ENCODE measurements at regions not wholly inside any gene's neighbourhood (a gene's known extent, or its start where the extent isn't known, plus 50 kb on each side); places are given as distances from the start of the nearest gene placed in this dataset.

DNA sequence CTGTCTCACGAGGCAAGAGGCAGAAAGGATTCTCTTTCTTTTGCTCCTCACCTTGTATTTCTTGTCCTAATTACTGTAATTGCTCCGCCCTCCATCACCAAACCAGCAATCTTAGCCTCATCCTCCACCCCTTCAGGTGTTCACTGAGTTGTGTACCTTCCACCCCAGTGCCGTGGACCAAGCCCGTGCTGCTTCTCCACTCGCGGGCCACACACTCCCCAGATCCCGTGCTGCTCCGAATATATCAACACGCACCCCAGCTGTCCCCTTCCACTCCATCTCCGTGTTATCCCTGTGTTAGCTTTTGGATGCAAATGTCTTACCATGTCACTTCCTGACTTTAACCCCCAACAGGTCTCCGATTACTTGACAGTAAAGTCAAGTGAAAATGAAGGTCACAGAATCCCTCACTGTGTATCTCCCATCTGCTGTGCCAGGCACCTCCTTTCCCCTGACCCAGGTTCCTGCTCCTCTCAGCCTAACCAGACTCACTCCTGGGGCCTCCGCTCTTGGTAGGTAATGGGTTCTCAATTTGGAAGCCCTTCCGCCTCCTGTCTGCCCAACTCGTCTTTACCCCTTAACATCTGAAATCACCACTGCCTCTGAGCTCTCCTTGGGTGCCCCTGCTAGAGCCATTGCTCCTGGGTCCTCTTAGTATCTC is 320.2 kb downstream of the MED10 start:
- no peak for DNase-seq

DNA sequence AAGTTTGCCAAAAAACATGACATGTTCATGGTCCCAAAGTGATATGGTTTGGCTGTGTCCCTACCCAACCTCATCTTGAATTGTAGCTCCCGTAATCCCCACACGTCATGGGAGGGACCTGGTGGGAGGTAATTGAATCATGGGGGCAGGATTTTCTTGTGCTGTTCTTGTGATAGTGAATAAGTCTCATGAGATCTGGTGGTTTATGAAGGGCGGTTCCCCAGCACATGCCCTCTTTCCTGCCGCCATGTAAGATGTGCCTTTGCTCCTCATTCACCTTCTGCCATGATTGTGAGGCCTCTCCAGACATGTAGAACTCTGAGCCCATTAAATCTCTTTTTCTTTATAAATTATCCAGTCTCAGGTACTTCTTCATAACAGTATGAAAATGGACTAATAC is 322.1 kb downstream of the MED10 start:
- DNase-seq, result no peak

DNA sequence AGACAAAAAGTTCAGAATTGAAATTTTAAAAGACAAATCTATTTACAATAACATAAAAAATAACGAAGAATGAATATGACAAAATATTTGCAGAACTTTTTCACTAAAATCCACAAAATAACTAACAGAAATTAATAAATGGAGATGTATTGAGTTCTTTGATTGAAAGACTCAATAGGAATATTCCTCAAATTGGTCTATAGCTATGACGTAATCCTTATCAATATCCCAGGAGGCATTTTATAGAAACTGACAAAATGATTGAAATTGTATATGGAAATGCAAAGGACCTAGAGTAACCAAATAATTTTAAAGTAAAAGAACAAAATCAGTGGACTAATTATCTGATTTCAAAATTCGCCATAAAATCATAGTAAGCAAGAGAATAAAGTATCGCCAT is 328.7 kb downstream of the MED10 start:
- DNase-seq, result no peak

DNA sequence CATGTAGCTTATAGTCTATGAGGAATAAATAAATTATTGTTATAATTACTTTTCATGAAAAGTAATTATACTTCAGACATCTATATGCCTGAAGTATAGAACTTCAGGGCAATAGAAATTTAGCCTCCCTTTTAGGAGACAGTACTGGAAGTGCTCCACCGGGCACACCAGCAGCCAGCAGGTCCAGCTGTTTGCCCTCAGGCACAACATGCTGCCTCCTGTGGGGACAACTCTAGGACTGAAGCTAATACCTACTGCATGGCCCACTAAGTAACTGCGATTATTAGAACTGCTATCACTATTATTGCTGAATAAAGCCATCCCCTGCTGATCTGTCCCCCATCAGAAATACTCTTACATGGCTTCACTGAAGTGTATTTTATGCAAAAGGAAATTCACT is 329.6 kb downstream of the MED10 start:
- DNase-seq, result no peak

DNA sequence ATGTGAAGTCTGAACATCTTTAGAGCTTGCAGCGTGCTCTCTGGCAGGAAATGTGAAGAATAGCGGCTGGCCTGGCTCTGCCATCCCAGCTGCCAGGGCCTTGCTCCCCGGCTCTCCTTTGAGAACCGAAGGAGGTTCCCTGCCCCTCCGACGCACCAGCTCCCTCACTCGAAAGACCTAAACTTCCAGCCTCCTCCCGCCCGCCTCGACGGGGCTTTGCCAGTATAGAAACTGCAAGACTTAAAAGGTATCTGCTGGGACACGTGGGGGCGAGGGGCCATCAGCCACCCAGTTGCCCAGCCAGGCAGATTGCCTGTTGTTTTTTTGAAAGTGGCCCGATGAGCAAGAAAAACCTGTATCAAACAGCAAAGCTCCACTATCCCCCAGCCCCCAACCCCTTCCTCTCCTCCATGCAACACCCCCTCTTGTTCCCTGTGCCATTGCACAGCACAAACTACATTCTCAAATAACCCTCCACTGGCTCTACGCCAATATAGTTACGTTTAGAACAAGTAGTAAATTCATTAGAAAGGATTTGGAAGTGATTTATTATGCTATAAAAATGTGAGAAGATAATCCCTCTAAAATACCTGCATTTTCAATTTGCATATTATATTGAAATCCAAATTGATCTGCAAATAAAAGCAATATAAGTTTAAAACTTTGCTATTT is 331.9 kb downstream of the MED10 start:
- no peak for DNase-seq

DNA sequence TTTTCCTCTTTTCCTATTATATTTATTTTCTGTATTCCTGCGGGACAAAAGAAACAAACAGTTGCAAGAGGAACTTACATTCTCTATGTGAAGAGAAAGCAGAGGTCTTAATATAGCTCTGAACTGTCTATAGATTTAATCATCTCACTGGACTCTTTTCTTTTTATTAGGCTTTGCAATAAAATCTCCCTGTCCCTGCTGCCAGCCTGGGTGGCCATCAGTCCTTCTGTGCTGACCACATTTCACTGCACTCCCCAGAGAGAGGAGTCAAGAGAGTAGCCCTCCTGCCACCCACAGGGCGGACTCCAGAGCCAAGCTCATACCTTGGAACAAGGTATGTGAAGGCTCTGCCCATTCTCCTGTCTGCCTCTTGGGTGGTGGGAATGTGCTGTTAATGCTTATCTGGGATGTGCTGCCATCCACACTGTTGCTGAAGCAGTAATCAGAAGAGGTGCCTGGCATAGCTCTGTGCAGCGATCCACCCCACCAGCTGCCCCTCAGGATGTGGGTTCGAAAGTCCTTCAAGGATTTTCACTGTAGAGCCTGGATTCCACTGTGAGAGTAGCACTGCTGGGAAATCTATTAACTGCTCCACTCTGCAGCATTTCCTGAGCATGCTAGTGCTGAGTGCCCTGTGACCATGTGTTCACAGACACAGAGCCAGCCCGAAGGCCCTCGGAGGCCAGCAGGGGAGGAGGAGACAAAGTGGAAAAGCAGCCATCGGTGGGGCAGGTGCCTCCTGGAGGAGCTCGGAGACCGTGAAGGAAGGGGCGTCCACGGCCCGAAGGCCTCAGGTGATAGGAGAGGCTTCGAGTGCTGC is 334.6 kb downstream of the MED10 start:
- DNase-seq, result no peak

DNA sequence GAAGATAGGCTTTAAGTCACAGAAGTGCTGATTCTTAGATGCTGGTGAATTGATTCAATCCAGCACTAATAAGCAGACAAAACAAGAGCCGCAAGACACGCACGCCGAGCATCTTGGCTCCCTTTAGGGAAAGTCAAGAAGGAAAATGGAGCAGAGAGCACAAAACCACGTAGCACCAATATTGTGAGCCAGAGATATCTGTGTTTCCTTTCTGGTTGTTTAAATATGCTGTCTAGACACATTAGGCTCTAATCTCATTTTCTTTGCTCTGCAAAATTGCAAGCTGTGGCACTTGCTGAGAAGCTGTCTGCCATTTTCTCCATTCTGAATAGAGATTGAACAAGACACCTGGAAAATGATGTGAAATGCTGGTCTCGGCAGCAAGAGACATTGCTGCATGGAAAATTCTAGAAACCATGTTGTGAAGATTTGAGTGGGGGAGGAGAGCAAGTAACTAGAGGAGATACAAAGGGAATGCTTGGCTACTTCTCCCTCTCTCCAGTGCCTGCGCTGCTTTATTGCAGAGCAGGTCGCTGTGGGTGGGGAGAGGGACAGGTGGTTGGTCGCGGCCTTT is 336.3 kb downstream of the MED10 start:
- DNase-seq, result no peak

DNA sequence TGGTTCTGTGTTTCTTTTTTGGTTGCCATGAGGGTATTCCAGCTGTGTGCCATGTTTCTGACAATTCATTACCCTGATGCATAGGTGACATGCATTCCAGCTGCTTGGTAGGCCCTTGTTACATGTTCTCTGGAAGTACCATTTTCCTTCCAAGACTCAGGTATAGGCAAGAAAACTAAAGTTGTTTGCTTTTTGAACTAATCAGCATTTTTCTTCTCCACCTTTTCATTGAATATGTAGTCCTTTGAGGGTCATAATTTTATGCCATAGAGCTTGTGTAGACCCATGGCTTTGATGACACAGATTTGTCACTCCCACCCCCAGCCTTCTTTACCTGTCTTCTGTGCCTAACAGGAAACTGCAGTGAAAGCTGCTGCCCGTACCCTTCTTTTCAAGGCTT is 339.2 kb downstream of the MED10 start:
- no peak for DNase-seq

DNA sequence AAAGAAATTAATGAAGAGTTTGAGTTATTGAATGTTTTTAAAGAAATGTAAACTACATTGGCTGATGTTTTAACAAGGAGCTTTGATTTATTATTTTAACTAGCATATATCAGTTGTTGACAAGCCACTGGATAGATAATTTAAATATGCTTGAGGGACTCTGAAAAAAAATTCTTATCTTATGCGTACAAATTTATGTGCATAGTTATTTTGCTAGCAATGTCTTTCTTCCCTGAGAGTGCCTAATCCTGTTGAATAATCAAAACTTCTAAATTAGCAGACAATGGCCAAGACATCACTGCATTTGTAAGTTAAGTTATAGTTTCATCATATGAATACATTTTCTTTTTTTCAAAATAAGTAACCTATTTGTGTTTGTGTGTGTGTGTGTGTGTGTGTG is 342.3 kb downstream of the MED10 start:
- DNase-seq, result no peak

DNA sequence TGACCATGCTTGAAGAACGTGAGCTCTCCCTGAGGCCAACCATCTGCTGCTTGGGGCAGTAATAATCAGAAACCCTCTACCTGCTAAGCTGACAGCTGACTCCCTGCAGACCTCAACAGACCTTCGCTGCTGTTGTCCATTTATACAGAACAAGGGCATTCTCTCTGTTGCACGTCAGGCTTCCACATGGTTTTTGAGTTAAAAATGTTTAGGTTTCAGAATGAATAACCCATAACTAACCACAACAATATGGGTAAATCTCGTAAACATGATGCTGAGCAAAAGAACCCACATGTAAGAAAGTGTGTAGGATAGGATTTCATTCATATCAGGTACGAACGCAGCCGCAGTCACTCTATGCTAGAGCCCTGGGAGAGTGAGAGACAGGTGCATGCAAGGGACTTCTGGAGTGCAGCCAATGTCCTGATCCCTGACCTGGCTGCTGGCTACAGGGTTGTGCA is 348.5 kb downstream of the MED10 start:
- DNase-seq, result no peak

DNA sequence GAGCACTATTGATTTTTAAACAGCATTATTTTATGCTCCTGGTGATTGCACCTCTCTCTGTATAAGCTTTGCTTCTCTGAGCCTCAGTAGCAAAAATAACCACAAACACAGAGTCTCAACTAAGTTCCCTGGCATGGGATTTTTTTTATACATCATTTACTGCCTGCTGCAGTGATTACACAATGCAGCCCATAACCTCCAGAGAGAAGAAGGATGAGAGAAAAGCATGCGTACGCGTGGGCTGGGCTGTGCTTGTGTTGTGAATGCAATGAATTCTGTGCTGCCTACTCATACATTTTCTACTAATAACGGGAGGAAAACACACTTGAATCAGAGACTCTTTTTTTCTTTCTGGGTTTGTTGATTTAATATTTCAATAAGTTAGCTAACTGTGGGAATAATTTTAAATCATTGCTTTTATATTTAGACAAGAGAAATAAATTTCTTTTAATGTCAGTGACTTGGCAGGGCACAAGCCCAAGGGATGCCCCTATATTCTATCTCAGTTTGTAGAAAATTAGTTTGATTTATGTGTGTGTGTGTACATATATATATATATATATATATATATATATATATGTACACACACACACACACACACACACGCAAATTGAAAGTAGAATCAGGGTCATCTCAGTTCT is 351.5 kb downstream of the MED10 start:
- no peak for DNase-seq

DNA sequence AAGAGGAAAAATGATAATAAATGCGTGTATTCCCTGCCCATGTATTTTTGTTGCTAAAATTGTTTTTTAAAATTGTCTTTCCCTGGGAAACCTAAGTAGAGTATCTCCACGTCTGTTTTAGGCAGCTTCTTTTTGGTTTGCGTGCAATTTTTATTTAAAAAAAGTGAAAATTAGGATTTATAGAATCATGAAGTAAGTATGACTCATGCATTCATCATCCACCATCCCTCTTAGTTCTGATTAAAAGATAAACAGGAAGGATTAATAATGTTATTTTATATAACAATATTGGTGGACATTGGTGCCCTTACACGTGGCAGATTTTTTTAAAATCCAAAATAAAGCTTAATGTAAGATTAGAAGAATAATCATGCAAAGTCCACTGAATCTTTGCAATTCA is 358.7 kb downstream of the MED10 start:
- no peak for DNase-seq

DNA sequence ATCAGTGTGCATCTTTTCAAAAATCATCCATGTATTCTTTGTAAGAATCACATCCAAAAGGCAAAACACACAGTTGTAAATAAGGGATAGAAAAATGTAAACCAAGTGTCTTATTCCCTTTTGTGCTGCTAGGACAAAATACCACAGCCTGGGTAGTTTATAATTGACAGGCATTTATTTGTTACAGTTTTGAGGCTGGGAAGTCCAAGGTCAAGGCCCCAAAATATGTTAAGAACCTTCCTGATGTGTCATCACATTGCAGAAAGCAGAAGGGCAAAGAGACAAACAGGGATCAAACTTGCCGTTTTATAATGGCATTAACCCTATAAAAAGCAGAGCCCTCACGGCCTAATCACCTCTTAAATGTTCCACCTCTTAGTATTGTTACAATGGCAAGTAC is 364.8 kb downstream of the MED10 start:
- DNase-seq, result no peak

DNA sequence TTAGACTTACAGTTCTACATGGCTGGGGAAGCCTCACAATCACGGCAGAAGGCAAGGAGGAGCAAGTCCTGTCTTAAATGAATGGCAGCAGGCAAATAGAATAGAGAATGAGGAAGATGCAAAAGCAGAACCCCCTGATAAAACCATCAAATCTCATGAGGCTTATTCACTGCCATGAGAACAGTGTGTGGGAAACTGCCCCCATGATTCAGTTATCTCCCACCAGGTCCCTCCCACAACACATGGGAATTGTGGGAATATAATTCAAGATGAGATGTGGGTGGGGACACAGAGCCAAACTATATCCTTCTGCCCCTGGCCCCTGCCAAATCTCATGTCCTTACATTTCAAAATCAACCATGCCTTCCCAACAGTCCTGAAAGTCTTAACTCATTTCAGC is 367.1 kb downstream of the MED10 start:
- DNase-seq, result no peak

DNA sequence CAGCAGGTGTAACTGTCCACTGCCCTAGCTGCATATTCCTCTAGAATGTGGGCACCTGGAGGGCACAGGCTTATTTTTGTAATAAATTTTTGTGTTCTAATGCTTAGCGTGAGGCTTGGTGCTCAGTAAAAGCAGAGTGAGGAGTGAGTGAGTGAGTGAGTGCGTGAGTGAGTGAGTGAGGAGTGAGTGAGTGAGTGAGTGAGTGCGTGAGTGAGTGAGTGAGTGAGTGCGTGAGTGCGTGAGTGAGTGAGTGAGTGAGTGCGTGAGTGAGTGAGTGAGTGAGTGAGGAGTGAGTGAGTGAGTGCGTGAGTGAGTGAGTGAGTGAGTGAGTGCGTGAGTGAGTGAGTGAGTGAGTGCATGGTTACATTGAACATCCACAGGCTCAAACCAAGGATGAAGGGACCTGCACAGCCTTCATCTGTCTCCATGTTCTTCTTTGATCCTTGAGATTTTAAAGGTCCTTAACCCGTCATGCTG is 371.5 kb downstream of the MED10 start:
- no peak for DNase-seq

DNA sequence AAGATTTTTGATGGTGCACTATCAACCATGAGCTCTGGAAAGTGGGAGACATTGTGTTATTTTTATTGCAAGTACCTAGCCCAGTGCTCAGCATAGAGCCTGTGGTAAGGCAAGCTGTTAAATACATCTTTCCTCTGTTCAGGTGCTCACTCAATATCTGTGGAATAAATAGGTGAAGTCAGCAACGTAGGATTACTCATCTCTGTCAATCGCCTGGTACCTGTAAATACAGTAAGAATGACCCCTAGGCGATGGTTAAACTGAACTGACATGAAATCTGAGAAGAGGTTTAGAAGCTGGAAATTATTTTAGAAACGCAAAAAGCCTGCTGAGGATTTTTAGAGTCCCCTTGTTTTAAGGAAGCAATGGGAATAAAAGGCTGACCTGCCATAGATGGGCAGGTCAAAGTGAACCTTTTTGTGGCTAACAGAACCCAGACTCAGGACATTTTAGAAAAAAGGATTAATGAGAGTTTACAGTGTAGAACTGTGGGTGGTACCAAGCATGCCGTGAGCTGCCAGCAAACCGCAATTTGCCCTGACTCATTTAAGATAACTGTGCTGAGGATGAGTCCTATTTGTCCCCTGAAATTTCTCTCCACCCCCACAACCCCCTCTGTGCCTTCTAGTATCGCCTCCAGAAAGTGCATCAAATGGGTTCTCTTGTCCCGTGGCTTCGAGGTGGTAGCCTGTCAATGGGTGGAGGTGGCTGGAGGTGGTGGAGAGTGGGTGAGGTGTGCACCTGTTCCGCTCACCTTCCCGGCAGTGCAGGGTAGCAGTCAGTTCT is 375.1 kb downstream of the MED10 start:
- no peak for DNase-seq

DNA sequence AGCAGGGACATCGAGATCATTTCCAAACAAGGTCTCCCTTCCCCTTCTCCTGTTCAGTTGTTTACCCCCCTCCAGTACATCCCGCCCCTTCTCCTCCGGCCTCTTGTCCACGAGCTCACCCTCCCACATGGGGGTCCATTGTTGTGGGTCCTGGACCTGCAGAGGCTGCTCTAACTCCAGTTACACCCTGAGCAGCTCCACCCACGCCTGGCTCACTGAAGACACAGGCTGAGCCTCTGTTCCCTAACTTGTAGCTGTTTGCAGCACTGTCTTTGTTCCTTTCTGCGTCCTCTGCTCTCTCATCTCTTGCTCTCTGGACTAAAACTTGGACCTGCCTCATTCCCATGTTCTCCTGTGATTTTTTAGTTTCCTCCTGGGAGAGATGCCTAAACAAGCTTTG is 377.5 kb downstream of the MED10 start:
- DNase-seq, result no peak

DNA sequence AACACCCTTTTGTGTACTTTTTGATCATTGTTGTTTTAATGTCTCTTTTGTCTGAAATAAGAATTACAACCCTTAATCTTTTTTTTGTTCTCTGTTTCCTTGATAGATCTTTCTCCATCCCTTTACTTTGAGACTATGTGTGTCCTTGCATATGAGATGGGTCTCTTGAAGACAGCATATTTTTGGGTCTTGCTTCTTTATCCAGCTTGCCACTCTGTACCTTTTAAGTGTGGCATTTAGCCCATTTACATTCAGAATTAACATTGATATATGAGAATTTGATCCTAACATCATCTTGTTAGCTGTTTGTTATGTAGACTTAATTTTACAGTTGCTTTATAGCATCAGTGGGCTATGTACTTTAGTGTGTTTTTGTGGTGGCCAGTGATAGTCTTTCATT is 382.5 kb downstream of the MED10 start:
- DNase-seq, result no peak

DNA sequence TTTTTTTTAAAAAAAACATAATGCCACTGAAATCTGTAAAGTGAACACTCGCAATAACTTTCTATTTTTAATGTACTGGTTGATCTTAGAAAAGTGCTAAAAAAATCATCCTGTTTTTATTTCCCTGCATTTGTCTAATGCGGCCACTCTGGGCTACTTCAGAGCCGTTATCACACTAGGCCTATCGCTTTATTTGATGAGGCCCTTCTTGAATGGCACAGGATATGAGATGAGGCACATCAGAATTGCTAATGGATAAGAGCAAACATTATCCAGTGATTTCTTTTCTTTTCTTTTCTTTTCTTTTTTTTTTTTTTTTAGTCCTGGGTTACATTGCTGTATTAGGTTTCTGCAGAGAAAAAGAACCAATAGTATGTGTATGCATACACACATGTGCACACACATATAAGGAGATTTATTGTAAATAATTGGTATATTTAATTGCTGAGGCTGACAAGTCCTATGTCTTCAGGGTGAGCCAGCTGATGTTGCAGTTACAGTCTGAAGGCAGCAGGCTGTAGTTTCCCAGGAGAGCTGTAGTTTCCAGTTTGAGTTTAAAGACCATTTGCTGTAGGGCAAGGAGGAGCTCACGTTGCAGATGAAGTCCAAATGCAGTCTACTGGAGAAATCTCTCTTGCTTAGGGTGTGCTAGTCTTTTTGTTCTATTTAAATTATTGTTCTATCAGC is 391.7 kb downstream of the MED10 start:
- no peak for DNase-seq

DNA sequence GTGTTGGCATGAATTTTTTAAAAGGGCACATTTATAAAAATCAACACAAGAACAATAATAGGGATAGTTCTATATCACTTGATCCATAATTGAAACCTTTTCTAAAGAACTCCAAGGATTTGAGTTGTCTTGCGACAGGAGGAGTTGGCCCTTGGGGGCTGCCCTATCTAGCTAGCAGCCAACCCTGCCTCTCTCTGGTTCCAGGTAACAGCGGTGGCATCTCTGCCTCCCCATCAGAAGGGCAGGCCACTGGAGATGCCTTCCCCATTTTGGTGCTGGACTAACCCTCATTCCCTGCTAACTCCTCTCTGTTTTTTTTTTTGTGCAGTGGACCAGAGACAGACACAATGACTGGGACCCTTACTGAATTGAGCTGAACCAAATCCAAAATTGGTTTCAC is 393.0 kb downstream of the MED10 start:
- DNase-seq, result no peak

DNA sequence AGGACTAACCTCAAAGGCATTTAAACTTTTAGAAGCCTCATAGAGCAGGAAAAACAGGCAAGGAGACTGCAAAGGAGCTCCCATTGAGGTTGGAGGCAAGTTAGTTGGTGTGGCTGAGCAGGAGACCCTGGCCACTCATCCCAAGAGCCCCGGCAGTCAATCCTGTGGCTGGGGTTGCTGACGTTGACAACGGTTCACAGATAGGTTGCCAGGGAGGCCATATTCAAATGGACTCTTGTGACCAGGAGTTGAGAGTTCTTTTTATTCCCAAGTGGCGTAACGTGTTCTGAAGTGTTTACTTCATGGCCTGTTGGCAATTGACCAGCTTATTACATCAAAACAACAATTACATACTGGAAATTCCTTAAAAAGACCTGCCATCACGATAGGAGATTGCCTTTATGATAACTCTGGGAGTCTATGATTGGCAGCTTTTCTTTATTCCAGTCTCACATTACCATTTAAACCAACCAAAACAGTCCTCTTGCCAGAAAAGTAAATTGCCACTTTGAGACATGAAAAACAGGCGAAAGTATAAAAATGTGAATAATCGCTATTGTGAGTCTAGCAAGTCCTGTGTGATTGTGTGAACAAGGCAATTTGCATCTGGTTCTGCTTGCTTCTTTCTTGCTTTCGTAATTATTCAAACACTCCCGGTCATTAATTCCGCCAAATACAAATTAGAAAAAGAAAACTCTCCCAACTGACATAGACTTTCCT is 394.9 kb downstream of the MED10 start:
- DNase-seq, result no peak
